ENCODE measurements at regions not wholly inside any gene's neighbourhood (a gene's known extent, or its start where the extent isn't known, plus 50 kb on each side); places are given as distances from the start of the nearest gene placed in this dataset.
"Not testable (repeated sequence)": the region's sequence is repeated elsewhere in the genome, so short reads cannot be mapped to it uniquely, and the experiment has no call there.

- TF ChIP-seq, protein P1, sequence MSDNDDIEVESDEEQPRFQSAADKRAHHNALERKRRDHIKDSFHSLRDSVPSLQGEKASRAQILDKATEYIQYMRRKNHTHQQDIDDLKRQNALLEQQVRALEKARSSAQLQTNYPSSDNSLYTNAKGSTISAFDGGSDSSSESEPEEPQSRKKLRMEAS (IDR thresholded peaks at IDR 0.05) = not testable (repeated sequence)
- TF ChIP-seq, protein P2, sequence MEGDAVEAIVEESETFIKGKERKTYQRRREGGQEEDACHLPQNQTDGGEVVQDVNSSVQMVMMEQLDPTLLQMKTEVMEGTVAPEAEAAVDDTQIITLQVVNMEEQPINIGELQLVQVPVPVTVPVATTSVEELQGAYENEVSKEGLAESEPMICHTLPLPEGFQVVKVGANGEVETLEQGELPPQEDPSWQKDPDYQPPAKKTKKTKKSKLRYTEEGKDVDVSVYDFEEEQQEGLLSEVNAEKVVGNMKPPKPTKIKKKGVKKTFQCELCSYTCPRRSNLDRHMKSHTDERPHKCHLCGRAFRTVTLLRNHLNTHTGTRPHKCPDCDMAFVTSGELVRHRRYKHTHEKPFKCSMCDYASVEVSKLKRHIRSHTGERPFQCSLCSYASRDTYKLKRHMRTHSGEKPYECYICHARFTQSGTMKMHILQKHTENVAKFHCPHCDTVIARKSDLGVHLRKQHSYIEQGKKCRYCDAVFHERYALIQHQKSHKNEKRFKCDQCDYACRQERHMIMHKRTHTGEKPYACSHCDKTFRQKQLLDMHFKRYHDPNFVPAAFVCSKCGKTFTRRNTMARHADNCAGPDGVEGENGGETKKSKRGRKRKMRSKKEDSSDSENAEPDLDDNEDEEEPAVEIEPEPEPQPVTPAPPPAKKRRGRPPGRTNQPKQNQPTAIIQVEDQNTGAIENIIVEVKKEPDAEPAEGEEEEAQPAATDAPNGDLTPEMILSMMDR (IDR thresholded peaks at IDR 0.05; ENCODE audit: low read depth, low read length, missing input control) = not testable (repeated sequence)
- TF ChIP-seq TAF1 (conservative IDR thresholded peaks at IDR 0.05); REST (IDR thresholded peaks at IDR 0.05); EGR1 (IDR thresholded peaks at IDR 0.05; ENCODE audit: low read depth in 2 of 2); JUND (IDR thresholded peaks at IDR 0.05); SP1 (IDR thresholded peaks at IDR 0.05); YY1 (IDR thresholded peaks at IDR 0.05); RAD21 (IDR thresholded peaks at IDR 0.05); RXRA (IDR thresholded peaks at IDR 0.05); NR2F2 (IDR thresholded peaks at IDR 0.05); HNF4A (conservative IDR thresholded peaks at IDR 0.05); ZBTB33 (IDR thresholded peaks at IDR 0.05): not testable (repeated sequence)
Measured at GRCh38 chr14:71435641-71436040, 496.6 kb upstream of the RGS6 start.
